GM18499 (cell line): ENCODE measurements at regions not wholly inside any gene's neighbourhood (a gene's known extent, or its start where the extent isn't known, plus 50 kb on each side); places are given as distances from the start of the nearest gene placed in this dataset.
"Not testable (repeated sequence)": the region's sequence is repeated elsewhere in the genome, so short reads cannot be mapped to it uniquely, and the experiment has no call there.

Source experiments
- ATAC-seq: cut with Tn5 transposase; IDR thresholded peaks from one replicate; pipeline ENCODE4 v1.9.1; 2021; ENCODE audit warnings: moderate number of reproducible peaks; ENCODE audit not compliant: insufficient read depth, unreplicated experiment

- ATAC-seq = no peak
Observed at GRCh38 chr7:126022452-126022851, 1092.8 kb upstream of the POT1 start.

GRCh38 chr7:126016722-126017121, 1087.1 kb upstream of the POT1 start:
- ATAC-seq = no peak

DNA sequence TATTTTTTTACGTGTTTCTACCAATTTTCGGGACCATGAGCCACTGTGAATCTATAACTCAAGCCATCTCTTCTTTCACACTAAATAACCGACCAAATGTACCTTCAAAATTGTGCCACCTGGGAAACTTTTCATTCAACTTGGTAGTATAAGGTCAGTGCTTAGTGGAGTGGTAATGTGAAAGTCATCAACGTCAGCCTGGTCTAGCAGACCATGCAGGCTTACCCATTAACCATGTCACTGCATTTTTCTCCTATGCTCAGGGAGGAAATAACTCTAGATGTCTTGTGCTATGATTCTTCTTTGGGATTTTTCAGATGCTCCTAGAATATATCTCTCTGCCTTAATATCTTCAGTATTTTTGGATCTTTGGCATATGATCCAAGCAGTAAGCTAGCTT, 1075.4 kb upstream of the POT1 start:
- no peak for ATAC-seq

DNA sequence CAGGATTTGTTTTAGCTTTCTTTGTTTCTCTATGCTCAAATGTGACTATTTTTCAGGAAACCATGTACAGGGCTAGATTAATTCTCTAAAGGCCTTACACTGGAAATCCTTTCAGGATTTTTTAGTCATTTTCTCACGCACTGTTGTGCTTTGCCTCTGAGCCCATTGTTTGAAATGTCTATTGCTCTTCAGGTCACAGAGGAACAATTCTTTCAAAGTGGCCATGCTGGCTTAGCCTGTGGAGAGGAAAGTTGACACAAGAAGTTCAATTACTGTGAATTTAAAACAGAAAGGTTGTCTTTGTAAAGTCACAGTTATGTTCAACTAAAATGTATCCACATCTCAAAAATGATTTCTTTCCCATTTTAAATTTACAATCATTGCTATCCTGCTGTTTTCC, 1071.7 kb upstream of the POT1 start:
- no peak for ATAC-seq

- no peak for ATAC-seq
Observed at GRCh38 chr7:125984795-125985194, 1055.2 kb upstream of the POT1 start.

DNA sequence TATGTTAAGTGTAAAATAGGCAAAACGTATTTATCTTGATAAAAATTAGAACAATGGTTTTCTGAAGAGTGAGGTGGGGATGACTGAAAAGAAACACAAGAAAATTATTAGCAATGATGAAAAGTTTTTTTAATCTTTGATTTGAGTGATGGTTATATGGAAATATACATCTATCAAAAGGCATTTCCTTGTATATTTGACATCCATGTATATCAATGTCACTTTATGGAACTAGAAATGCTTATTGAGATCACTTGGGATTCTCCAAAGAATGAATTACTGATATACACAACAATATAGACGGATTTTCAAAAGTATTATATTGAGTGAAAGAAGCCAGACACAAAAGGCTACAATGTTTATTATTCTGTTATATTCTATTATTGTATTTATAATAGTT, 1042.0 kb upstream of the POT1 start:
- no peak for ATAC-seq

DNA sequence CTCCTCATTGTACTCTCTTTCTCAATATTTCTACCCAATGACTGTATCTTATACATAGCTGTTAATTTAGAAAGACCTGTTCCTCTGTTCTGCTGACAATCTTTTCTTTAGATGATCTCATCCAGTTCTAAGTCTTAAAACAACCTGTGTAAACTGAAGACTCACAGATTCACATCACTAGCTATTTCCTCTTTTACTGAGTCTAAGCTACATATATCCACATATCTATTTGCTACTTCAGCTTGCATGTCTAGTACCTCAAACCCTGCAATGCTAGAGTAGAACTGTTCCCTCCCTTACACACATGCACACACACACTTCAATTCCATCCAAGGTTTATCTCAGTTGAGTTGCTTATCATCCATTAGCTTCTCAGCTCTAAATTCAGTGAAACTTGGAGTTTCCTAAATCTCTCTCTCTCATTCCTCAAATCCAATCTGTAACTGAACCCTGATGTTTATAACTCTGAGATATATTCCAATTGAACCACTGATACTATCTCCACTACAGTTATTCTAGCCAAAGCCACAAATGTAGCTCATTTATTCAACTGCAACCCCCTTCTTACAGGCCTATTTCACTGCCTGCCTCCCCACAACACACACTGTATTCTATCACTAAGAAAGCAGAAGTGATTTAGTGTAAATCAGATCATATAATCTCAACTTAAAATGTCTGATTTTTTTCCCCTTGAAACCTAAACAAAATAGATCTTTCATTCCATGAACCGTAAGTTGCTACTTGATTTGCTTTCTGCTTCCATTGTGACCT, 1036.8 kb upstream of the POT1 start:
- ATAC-seq = no peak

GRCh38 chr7:125934955-125935354, 1005.3 kb upstream of the POT1 start:
- ATAC-seq = no peak

- ATAC-seq = no peak
Observed at GRCh38 chr7:125934539-125934938, 1004.9 kb upstream of the POT1 start.

DNA sequence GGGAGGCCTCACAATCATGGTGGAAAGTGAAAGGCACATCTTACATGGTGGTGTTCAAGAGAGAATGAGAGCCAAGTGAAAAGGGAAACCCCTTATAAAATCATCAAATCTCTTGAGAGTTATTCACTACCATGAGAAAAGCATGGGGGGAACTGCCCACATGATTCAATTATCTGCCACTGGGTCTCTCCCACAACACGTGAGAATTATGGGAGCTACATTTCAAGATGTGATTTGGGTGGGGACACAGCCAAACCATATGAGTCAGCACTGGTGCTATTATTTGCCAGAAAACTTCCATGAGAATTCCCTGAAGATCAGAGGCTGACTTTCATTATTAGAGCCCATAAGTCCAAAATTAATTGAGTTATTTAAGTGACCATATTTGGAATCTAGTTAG, 1001.2 kb upstream of the POT1 start:
- ATAC-seq = no peak

GRCh38 chr7:125927556-125927955, 997.9 kb upstream of the POT1 start:
- ATAC-seq = no peak

DNA sequence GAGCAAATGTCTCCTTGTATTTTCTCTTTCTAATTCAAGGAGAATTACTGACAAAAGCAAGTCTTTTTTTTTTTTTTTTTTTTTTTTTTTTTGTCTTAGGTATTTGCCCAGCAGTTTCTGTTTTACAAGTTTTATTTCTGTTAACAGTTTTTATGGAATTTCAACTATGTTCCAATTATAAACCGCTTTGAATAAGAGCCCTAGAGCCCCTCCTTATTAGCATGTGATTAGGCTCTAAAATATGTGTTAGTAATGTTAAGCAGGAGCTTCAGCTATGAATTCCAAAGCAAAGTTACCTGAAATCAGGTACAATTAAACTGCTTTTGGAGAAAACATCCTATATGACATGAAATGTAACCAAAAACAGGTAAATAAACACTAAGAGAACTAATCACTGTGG, 997.0 kb upstream of the POT1 start:
- no peak for ATAC-seq

DNA sequence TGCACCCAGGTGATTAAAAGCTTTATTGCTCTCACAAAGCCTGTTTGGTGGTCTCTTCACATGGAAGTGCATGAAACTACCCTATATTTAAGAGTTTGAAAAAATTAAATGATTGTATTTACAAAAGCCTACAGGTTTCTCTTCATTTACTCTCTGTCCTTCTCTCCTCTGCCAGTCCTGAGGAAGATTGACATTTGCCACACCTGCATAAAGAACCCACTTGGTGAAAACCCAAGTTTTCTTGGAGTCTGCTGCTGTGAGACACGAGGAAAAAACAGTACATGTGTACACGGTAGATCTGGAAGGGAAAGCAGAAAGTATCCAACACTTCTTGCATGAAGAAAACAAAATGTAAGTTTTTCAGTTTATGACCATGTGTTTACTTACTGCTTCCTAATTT, 994.4 kb upstream of the POT1 start:
- ATAC-seq = no peak

GRCh38 chr7:125915381-125915948, 985.8 kb upstream of the POT1 start:
- ATAC-seq = not testable (repeated sequence)

DNA sequence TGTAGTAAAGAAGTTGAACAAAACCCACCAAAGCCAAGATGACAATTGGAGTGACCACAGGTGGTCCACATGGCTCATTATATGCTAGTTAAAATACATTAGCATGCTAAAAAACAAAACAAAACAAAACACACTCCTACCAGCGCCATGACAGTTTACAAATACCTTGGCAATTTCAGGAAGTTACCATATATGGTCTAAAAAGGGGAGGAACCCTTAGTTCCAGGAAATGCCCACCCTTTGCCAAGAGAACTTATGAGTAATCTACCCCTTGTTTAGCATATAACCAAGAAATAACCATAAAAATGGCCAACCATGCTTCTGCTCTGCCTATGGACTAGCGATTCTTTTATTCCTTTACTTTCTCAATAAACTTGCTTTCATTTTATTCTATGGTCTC, 979.1 kb upstream of the POT1 start:
- ATAC-seq = no peak

GRCh38 chr7:125899577-125899976, 970.0 kb upstream of the POT1 start:
- ATAC-seq = no peak

- ATAC-seq = no peak
Observed at GRCh38 chr7:125892434-125892833, 962.8 kb upstream of the POT1 start.

DNA sequence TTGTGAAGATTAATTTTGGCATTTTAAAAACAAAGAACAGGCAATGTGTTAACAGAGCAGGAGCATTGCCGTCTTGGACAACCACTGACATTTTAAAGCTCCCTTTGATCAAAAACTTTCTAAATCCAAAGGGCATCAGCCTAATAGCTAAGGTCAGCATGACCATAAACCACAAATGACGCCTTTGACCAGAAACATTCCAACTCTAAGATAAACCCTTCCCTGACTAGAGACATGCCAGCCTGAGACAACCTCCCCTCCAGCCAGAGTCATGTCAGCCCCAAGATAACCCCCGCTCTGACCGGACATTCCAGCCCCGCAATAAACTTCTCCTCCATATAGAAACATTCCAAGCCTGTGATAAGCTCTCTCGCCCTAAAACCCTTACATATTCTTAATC, 949.4 kb upstream of the POT1 start:
- no peak for ATAC-seq

- ATAC-seq = no peak
Observed at GRCh38 chr7:125878235-125878956, 948.8 kb upstream of the POT1 start.

DNA sequence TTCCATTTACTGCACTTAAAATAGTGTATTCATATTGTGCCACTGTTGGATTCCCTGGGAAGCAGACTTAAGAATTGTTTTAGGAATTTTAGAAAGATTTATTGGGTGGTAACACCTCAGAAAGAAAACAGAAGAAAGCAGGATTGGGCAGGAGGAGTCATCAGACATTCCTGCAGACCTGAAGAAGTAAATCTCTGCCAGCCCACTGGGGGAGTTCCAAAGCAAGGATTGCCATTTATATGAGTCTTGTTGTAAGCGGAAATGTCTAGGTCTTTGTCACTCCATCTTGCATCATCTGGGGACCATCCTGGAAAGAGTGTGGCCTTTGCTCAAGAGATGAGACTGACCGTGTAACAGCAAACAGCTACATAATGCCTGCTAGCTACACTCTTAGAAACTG, 947.6 kb upstream of the POT1 start:
- ATAC-seq = no peak

GRCh38 chr7:125876431-125876830, 946.8 kb upstream of the POT1 start:
- no peak for ATAC-seq

- ATAC-seq = no peak
Observed at GRCh38 chr7:125871431-125871830, 941.8 kb upstream of the POT1 start.
